Astrocyte (in vitro differentiated cells and primary cell): ENCODE measurements at regions not wholly inside any gene's neighbourhood (a gene's known extent, or its start where the extent isn't known, plus 50 kb on each side); places are given as distances from the start of the nearest gene placed in this dataset.

Experiments used
- EZH2 ChIP-seq: IDR thresholded peaks from 2 replicates; pipeline ENCODE4 v1.6.1; 2012; ENCODE audit warnings: mild to moderate bottlenecking, low read length, inconsistent platforms; ENCODE audit not compliant: insufficient read depth
- TF ChIP-seq, protein P1 (sequence below): IDR thresholded peaks from 2 replicates; pipeline ENCODE4 v1.5.1; 2011; ENCODE audit warnings: low read depth, mild to moderate bottlenecking, inconsistent platforms, low read length, moderate library complexity; ENCODE audit not compliant: insufficient read depth

DNA sequence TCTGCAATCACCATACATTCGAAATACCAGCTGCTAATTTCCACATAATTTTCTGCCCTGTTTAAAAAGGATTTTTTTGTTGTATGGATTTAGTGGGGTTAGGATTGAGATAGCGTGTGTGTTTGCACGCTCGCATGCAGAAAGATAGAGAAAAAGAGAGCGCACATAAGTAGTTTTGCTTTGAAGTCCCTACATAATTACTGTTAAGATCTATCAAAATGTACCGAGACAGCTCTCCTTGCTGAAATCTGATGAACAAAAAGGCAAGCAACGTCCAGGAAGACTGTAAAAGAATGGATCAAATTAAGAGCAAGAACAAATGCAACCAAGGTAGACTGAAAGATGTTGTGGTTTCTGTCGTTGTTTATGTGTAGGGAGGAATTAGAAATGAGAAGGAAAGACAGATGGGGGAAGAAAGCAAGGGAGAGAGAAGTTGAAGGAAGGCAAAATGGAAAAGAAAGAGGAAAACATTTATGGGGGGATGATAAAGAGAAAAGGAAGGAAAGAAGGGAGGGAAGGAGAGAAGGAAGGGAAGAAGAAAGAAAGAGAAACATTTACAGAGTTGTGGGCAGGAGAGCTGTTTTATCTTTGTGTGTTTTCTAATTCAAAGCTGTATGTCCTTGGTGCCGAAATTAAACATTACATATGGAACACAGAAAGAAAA lies 522.3 kb downstream of the MED13L start:
- TF ChIP-seq EZH2: no peak
- TF ChIP-seq, protein P1, sequence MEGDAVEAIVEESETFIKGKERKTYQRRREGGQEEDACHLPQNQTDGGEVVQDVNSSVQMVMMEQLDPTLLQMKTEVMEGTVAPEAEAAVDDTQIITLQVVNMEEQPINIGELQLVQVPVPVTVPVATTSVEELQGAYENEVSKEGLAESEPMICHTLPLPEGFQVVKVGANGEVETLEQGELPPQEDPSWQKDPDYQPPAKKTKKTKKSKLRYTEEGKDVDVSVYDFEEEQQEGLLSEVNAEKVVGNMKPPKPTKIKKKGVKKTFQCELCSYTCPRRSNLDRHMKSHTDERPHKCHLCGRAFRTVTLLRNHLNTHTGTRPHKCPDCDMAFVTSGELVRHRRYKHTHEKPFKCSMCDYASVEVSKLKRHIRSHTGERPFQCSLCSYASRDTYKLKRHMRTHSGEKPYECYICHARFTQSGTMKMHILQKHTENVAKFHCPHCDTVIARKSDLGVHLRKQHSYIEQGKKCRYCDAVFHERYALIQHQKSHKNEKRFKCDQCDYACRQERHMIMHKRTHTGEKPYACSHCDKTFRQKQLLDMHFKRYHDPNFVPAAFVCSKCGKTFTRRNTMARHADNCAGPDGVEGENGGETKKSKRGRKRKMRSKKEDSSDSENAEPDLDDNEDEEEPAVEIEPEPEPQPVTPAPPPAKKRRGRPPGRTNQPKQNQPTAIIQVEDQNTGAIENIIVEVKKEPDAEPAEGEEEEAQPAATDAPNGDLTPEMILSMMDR: no peak
